ENCODE measurements at regions not wholly inside any gene's neighbourhood (a gene's known extent, or its start where the extent isn't known, plus 50 kb on each side); places are given as distances from the start of the nearest gene placed in this dataset.

DNA sequence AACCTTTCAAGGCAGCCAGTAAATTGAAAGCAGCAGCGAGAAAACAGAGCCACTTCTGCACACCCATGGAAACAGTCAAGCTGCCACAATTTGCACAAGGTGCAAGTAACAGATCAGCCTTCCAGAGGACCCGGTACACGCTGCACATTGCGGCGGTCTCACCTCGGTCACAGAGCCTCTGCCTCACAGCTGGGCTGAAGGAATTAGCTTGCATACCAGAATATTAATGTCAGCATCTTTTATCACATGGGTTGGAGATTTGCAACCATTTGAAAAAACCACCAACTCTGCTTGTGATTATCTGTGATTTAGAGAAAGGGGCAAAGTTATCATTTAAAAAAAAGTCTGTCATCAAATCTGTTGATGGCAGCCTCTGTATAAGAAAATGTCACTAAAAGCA, 330.5 kb upstream of the TCF4 start:
- TF ChIP-seq ZNF529 (tag by site-specific recombination; IDR thresholded peaks at IDR 0.05; ENCODE audit: insufficient replicate concordance): no peak
- no peak for TF ChIP-seq GLI4 (tag by site-specific recombination; IDR thresholded peaks at IDR 0.05)
- TF ChIP-seq YY1 (tag by site-specific recombination; IDR thresholded peaks at IDR 0.05): no peak
- no peak for TF ChIP-seq ZNF302 (tag by site-specific recombination; IDR thresholded peaks at IDR 0.05; ENCODE audit: low read depth)
- TF ChIP-seq, protein P1, sequence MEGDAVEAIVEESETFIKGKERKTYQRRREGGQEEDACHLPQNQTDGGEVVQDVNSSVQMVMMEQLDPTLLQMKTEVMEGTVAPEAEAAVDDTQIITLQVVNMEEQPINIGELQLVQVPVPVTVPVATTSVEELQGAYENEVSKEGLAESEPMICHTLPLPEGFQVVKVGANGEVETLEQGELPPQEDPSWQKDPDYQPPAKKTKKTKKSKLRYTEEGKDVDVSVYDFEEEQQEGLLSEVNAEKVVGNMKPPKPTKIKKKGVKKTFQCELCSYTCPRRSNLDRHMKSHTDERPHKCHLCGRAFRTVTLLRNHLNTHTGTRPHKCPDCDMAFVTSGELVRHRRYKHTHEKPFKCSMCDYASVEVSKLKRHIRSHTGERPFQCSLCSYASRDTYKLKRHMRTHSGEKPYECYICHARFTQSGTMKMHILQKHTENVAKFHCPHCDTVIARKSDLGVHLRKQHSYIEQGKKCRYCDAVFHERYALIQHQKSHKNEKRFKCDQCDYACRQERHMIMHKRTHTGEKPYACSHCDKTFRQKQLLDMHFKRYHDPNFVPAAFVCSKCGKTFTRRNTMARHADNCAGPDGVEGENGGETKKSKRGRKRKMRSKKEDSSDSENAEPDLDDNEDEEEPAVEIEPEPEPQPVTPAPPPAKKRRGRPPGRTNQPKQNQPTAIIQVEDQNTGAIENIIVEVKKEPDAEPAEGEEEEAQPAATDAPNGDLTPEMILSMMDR (tag by site-specific recombination; IDR thresholded peaks at IDR 0.05): no peak
- TF ChIP-seq ZNF24 (tag by site-specific recombination; IDR thresholded peaks at IDR 0.05): no peak
- TF ChIP-seq MZF1 (tag by site-specific recombination; IDR thresholded peaks at IDR 0.05; ENCODE audit: borderline replicate concordance): no peak
- TF ChIP-seq KLF1 (tag by site-specific recombination; IDR thresholded peaks at IDR 0.05): no peak
- TF ChIP-seq SETDB1 (IDR thresholded peaks at IDR 0.05; ENCODE audit: insufficient read length, low read length): no peak
- no peak for TF ChIP-seq ZNF175 (tag by site-specific recombination; IDR thresholded peaks at IDR 0.05)
- TF ChIP-seq ZBTB21 (tag by site-specific recombination; IDR thresholded peaks at IDR 0.05): no peak
- TF ChIP-seq MEIS1 (CRISPR knock-in tag; IDR thresholded peaks at IDR 0.05; ENCODE audit: borderline replicate concordance): no peak
- TF ChIP-seq ZNF629 (tag by site-specific recombination; IDR thresholded peaks at IDR 0.05): no peak
- TF ChIP-seq ZNF140 (tag by site-specific recombination; IDR thresholded peaks at IDR 0.05): no peak
